SK-N-SH treated with all-trans-retinoic acid at 6 μM for 48 hours (cell line): ENCODE measurements at regions not wholly inside any gene's neighbourhood (a gene's known extent, or its start where the extent isn't known, plus 50 kb on each side); places are given as distances from the start of the nearest gene placed in this dataset.

Experiments
- ATAC-seq: fragments of 200-7000 bp; cut with Tn5 transposase; 3 replicates; pipeline ENCODE4 v1.9.1; 2020; ENCODE audit warnings: mild to moderate bottlenecking, moderate library complexity
- CREB5 ChIP-seq: fragments of 250-450 bp; sonication (Bioruptor Pico); IDR thresholded peaks from 2 replicates; pipeline ENCODE4 v1.5.1; 2020; ENCODE audit warnings: low read depth, mild to moderate bottlenecking, moderate library complexity
- CSDC2 ChIP-seq: fragments of 250-450 bp; sonication (Bioruptor Pico); IDR thresholded peaks from 2 replicates; pipeline ENCODE4 v1.5.0; 2020; ENCODE audit warnings: mild to moderate bottlenecking, moderate library complexity
- CSRNP3 ChIP-seq: fragments of 250-450 bp; sonication (Bioruptor Pico); IDR thresholded peaks from 2 replicates; pipeline ENCODE4 v1.5.1; 2021; ENCODE audit warnings: mild to moderate bottlenecking, moderate library complexity
- ESRRG ChIP-seq: fragments of 250-450 bp; sonication (Bioruptor Pico); IDR thresholded peaks from 2 replicates; pipeline ENCODE4 v1.6.1; 2021; ENCODE audit warnings: mild to moderate bottlenecking
- GLIS3 ChIP-seq: fragments of 250-450 bp; sonication (Bioruptor Pico); IDR thresholded peaks from 2 replicates; pipeline ENCODE4 v1.5.0; 2020; ENCODE audit warnings: mild to moderate bottlenecking, moderate library complexity
- ISL1 ChIP-seq: fragments of 250-450 bp; sonication (Bioruptor Pico); IDR thresholded peaks from 2 replicates; pipeline ENCODE4 v2.1.2; 2022; ENCODE audit warnings: mild to moderate bottlenecking, moderate library complexity
- OSR1 ChIP-seq: fragments of 250-450 bp; sonication (Bioruptor Pico); IDR thresholded peaks from 2 replicates; pipeline ENCODE4 v1.8.0; 2022; ENCODE audit warnings: moderate library complexity, mild to moderate bottlenecking, inconsistent platforms
- PATZ1 ChIP-seq: fragments of 250-450 bp; sonication (Bioruptor Pico); IDR thresholded peaks from 2 replicates; pipeline ENCODE4 v1.8.0; 2020; ENCODE audit warnings: mild to moderate bottlenecking, moderate library complexity, borderline replicate concordance
- POU6F1 ChIP-seq: fragments of 250-450 bp; sonication (Bioruptor Pico); IDR thresholded peaks from 2 replicates; pipeline ENCODE4 v1.8.0; 2021; ENCODE audit warnings: low read depth, mild to moderate bottlenecking, moderate library complexity, borderline replicate concordance
- PPARA ChIP-seq: fragments of 250-450 bp; sonication (Bioruptor Pico); IDR thresholded peaks from 2 replicates; pipeline ENCODE4 v1.5.0; 2020; ENCODE audit warnings: mild to moderate bottlenecking, borderline replicate concordance
- RARB ChIP-seq: fragments of 250-450 bp; sonication (Bioruptor Pico); IDR thresholded peaks from 2 replicates; pipeline ENCODE4 v1.8.0; 2021; ENCODE audit warnings: mild to moderate bottlenecking, moderate library complexity
- SNAI2 ChIP-seq: fragments of 250-450 bp; sonication (Bioruptor Pico); IDR thresholded peaks from 2 replicates; pipeline ENCODE4 v1.5.0; 2020; ENCODE audit warnings: mild to moderate bottlenecking, moderate library complexity
- TCF4 ChIP-seq: fragments of 250-450 bp; sonication (Bioruptor Pico); IDR thresholded peaks from 2 replicates; pipeline ENCODE4 v1.8.0; 2021; ENCODE audit warnings: mild to moderate bottlenecking, moderate library complexity, borderline replicate concordance
- TOX ChIP-seq: fragments of 250-450 bp; sonication (Bioruptor Pico); IDR thresholded peaks from 2 replicates; pipeline ENCODE4 v1.8.0; 2021; ENCODE audit warnings: mild to moderate bottlenecking, moderate library complexity, borderline replicate concordance
- TSHZ2 ChIP-seq: fragments of 250-450 bp; sonication (Bioruptor Pico); IDR thresholded peaks from 2 replicates; pipeline ENCODE4 v1.5.0; 2020; ENCODE audit warnings: mild to moderate bottlenecking, moderate library complexity
- ZC3H10 ChIP-seq: fragments of 250-450 bp; sonication (Bioruptor Pico); IDR thresholded peaks from 2 replicates; pipeline ENCODE4 v1.5.1; 2021; ENCODE audit warnings: mild to moderate bottlenecking, moderate library complexity
- ZFP3 ChIP-seq: fragments of 250-450 bp; sonication (Bioruptor Pico); IDR thresholded peaks from 2 replicates; pipeline ENCODE4 v1.5.0; 2020; ENCODE audit warnings: mild to moderate bottlenecking, moderate library complexity
- ZFP30 ChIP-seq: fragments of 450-650 bp; formaldehyde crosslinking; IDR thresholded peaks from 2 replicates; pipeline ENCODE4 v1.5.0; 2022; ENCODE audit warnings: mild to moderate bottlenecking, moderate library complexity
- ZNF565 ChIP-seq: fragments of 450-650 bp; formaldehyde crosslinking; conservative IDR thresholded peaks from 2 replicates; pipeline ENCODE4 v1.5.0; 2020; ENCODE audit warnings: low read depth, mild to moderate bottlenecking, moderate library complexity
- ZNF70 ChIP-seq: fragments of 450-650 bp; formaldehyde crosslinking; IDR thresholded peaks from 2 replicates; pipeline ENCODE4 v1.5.0; 2020; ENCODE audit warnings: mild to moderate bottlenecking, moderate library complexity
- ZNF8 ChIP-seq: fragments of 450-650 bp; formaldehyde crosslinking; IDR thresholded peaks from 2 replicates; pipeline ENCODE4 v1.5.0; 2020; ENCODE audit warnings: mild to moderate bottlenecking, moderate library complexity

GRCh38 chr2:130264501-130264900 is 66.3 kb upstream of the TUBA3E start:
- TF ChIP-seq PATZ1 (CRISPR knock-in tag) (no peak), GLIS3 (CRISPR knock-in tag) (no peak), ESRRG (no peak), ZNF8 (CRISPR knock-in tag) (no peak), SNAI2 (CRISPR knock-in tag) (no peak), TOX (CRISPR knock-in tag) (no peak)
- TF ChIP-seq, all 23 proteins: peak for 0
- ATAC-seq = no peak

- no peak for TF ChIP-seq ZFP3 (CRISPR knock-in tag)
- no peak for TF ChIP-seq ZNF565 (CRISPR knock-in tag)
- no peak for TF ChIP-seq PPARA (CRISPR knock-in tag)
- no peak for TF ChIP-seq ZC3H10
- TF ChIP-seq GLIS3 (CRISPR knock-in tag) = no peak
- no peak for TF ChIP-seq PATZ1 (CRISPR knock-in tag)
- no peak for TF ChIP-seq CREB5 (CRISPR knock-in tag)
- no peak for TF ChIP-seq OSR1
- no peak for TF ChIP-seq ISL1
- no peak for TF ChIP-seq SNAI2 (CRISPR knock-in tag)
- no peak for TF ChIP-seq ZFP30 (CRISPR knock-in tag)
- TF ChIP-seq TSHZ2 = no peak
- TF ChIP-seq TCF4 (CRISPR knock-in tag) = no peak
- no peak for TF ChIP-seq RARB (CRISPR knock-in tag)
- no peak for TF ChIP-seq POU6F1
- ATAC-seq = no peak
These were observed 65.8 kb upstream of the TUBA3E start for GRCh38 chr2:130264046-130264445.

- no peak for ATAC-seq
- no peak for TF ChIP-seq SNAI2 (CRISPR knock-in tag)
- no peak for TF ChIP-seq ISL1
- TF ChIP-seq ZFP30 (CRISPR knock-in tag) = no peak
- no peak for TF ChIP-seq CSDC2 (CRISPR knock-in tag)
- no peak for TF ChIP-seq ZNF70 (CRISPR knock-in tag)
- no peak for TF ChIP-seq TSHZ2
- no peak for TF ChIP-seq RARB (CRISPR knock-in tag)
- TF ChIP-seq TCF4 (CRISPR knock-in tag) = no peak
- no peak for TF ChIP-seq ESRRG
- TF ChIP-seq ZNF565 (CRISPR knock-in tag) = no peak
- TF ChIP-seq ZNF8 (CRISPR knock-in tag) = no peak
- TF ChIP-seq CSRNP3 (CRISPR knock-in tag) = no peak
- TF ChIP-seq GLIS3 (CRISPR knock-in tag) = no peak
These were observed 65.4 kb upstream of the TUBA3E start for GRCh38 chr2:130263606-130264005.
